ENCODE measurements at regions not wholly inside any gene's neighbourhood (a gene's known extent, or its start where the extent isn't known, plus 50 kb on each side); places are given as distances from the start of the nearest gene placed in this dataset.

- H3K4me3 ChIP-seq (ENCODE audit: low read depth in 2 of 2, low read length in 1 of 2): no peak overlapping the region
- H3K79me2 ChIP-seq (ENCODE audit: insufficient read depth): no peaks in the 10 kb centered on the region
- no peaks in the 10 kb centered on the region for H3K9me3 ChIP-seq
- ChIA-PET CTCF (interaction anchor here (1.0 to 4.5 kb wide), 4 partner anchors 18 to 432 kb away, joined by 3 to 65 read pairs (median 4); no protein-coding TSS in a partner anchor), POLR2A (no interaction called here)
- no peak for DNase-seq
- TF ChIP-seq RCOR1 (IDR thresholded peaks at IDR 0.05; ENCODE audit: low read length): no peak
- no peak for TF ChIP-seq NFIC (IDR thresholded peaks at IDR 0.05; ENCODE audit: borderline replicate concordance)
- TF ChIP-seq ZBTB33 (IDR thresholded peaks at IDR 0.05; ENCODE audit: borderline replicate concordance, low read depth): no peak
- TF ChIP-seq FOXJ3 (CRISPR knock-in tag; IDR thresholded peaks at IDR 0.05): no peak
- TF ChIP-seq CHD2 (IDR thresholded peaks at IDR 0.05; ENCODE audit: low read length, partially characterized antibody): no peak
- no peak for TF ChIP-seq IRF3 (IDR thresholded peaks at IDR 0.05; ENCODE audit: low read depth, low read length)
- TF ChIP-seq USF2 (IDR thresholded peaks at IDR 0.05; ENCODE audit: borderline replicate concordance, low read depth, low read length): no peak
- no peak for TF ChIP-seq GABPA (IDR thresholded peaks at IDR 0.05; ENCODE audit: low read depth)
- no peak for TF ChIP-seq CTCF (IDR thresholded peaks at IDR 0.05)
- no peak for TF ChIP-seq TEAD4 (IDR thresholded peaks at IDR 0.05; ENCODE audit: borderline replicate concordance, insufficient read depth)
- no peak for TF ChIP-seq MXI1 (IDR thresholded peaks at IDR 0.05; ENCODE audit: low read depth, low read length)
- TF ChIP-seq ELF1 (IDR thresholded peaks at IDR 0.05): no peak
- TF ChIP-seq MAX (IDR thresholded peaks at IDR 0.05; ENCODE audit: low read depth): no peak
- no peak for TF ChIP-seq SMC3 (IDR thresholded peaks at IDR 0.05; ENCODE audit: low read depth, low read length)
- TF ChIP-seq MEF2A (IDR thresholded peaks at IDR 0.05; ENCODE audit: borderline replicate concordance, low read depth): no peak
- no peak for TF ChIP-seq RXRA (IDR thresholded peaks at IDR 0.05; ENCODE audit: borderline replicate concordance, low read depth)
- TF ChIP-seq JUND (IDR thresholded peaks at IDR 0.05): no peak
- H4K20me1 ChIP-seq (ENCODE audit: insufficient read depth): no peaks in the 10 kb centered on the region
- no peak overlapping the region for H3K4me2 ChIP-seq
- no peak overlapping the region for H3K9ac ChIP-seq
- no peaks in the 10 kb centered on the region; the same call in 1 of the 2 replicates for H3K27me3 ChIP-seq (ENCODE audit: insufficient read depth)
- H3K27ac ChIP-seq (ENCODE audit: low read depth in 2 of 2, low read length in 1 of 2): no peak overlapping the region
- H2AFZ ChIP-seq (ENCODE audit: low read depth): no peak overlapping the region
- no peaks in the 10 kb centered on the region for H3K9me2 ChIP-seq
- peaks cover 0 to 13% of the 10 kb centered on the region in 2 experiments; a peak in 1 of 4 replicates for H3K4me1 ChIP-seq (ENCODE audit: control insufficient read depth in 1 of 2, insufficient read depth in 2 of 2, low read depth in 1 of 2, low read length in 1 of 2)
- no peaks in the 10 kb centered on the region for H3K36me3 ChIP-seq (replicated peaks in 1 of 2; ENCODE audit: control insufficient read depth in 1 of 2, insufficient read depth in 2 of 2, low read length in 1 of 2)
- 45% methylated on average over 2 of the region's 2 CpGs for whole genome bisulfite sequencing (ENCODE audit: low lambda C conversion rate)
- H3F3A ChIP-seq (replicated peaks; ENCODE audit: insufficient read depth): no peaks in the 10 kb centered on the region
Observed at GRCh38 chr10:5282137-5282536, 82.6 kb upstream of the UCN3 start.

Measured in SK-N-SH (cell line).